ENCODE measurements at regions not wholly inside any gene's neighbourhood (a gene's known extent, or its start where the extent isn't known, plus 50 kb on each side); places are given as distances from the start of the nearest gene placed in this dataset.
"Not testable (repeated sequence)": the region's sequence is repeated elsewhere in the genome, so short reads cannot be mapped to it uniquely, and the experiment has no call there.

DNA sequence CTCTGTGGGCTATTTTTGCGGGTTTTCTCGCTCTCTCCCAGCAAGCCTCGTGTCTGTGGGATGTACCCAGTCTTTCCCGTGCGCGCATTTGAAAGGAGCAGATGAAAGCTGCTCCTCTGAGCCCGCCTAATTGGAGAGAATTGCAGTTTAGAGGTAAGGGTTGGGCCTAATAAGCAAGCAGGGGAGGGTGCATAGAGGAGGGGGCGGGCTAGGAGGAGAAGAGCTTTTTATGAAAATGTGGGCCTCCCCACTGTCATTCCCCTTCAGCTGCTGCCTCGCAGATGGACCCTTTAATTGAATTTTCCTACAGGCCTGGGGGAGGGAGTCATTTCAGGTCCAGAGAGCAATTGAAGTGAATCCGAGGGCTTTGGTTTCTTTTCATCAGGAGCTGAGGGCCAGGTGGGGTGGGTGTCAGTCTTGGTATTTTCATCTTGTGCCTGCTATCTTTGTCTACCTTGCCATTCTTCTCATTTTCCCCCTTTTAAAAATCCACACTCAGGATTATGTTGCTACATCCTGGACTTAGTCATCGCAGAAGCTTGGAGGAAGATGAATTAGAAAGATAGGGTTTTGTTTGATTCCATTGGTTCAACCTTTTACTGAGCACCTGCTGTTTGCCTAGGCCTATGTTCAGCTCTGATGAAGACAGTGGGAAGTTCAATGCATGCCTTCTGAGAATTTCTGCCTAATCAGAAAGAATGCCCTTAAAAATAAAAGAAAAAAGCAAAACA is 423.4 kb downstream of the CD83 start:
- intact Hi-C loops (cut with DNase I), result no loop called here
- DNase-seq, result no peak

DNA sequence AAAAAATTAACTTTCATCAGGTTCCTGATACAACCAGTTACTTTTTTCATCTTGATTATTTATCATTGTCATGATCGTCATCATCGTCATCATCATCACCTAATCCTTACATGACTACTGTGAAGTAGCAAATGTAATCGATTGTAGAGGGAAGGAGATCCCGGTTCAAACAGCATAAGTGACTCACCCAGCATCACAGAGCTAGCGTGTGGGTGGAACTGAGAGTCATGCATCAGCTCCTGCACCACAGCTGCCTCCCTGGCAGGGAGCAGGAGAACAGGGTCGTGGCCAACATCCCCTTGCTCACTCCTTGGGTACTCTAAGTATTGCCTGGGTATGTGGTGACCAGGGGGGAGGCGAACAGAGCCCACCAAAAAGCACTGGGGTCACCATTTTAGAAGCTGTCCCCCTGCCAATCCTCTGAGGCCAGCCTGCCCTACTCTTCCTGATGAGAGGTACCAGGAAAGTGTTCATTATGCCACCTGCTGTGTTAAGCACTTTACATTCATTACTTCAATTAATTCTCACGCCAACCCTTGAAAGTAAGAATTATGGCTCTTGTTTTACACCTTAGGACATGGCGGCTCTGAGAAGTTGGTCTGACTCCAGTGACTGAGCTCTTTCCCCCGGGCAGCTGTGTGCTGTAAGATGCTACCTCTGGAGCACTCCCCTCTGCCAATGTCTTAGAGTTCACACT is 425.2 kb downstream of the CD83 start:
- intact Hi-C loops (cut with DNase I), result no loop called here
- DNase-seq, result peak in 6 of 10 donors; percentile 15 to 90 (median 63)

DNA sequence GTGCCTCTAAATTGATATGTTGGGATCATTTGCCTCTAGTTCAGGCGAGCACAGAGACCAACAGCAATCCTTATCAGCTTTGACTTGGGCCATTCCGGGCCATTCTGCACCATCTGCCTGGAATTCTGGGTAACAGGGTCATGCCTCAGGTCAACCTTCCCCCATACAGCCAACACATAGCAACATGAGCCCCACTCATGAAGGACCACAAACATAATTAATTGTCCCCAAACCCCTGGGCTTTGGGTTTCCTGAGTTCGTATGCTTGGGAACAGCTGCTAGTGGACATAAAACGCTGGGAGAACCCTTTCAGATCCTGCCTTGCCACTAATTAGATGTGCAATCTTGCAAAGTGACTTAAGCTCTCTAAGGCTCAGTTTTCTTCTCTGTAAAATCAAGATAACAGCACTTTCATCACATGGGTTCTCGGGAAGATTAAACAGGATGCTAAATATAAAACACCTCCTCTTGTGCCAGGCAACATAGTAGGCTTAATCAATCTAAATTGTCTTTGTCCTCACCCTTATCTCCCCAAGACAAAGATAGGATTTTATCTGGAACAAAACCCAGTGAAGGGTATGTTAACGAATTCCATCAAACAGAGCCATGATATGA is 426.5 kb downstream of the CD83 start:
- intact Hi-C loops (cut with DNase I), result no loop called here
- DNase-seq, result no peak

DNA sequence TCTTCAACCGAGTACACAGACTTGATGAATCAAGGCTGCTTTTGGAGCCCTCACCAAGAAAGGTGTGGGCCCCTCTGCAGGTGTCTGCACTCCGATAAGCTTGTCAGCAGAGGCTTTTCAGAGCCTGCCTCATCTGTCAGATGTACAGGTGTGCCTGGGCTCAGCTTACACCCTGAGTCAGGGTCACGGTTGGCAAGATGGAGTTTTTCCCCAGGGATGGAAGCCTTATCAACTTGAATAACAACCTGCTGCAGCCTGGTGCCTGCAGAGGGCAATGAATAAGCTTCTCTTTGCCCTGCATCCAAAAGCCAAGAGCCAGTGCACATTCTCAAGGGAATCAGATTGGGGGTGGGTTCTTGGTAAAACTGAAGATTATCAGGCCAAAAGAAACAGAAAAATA is 427.1 kb downstream of the CD83 start:
- intact Hi-C loops (cut with DNase I), result no loop called here
- no peak for DNase-seq

DNA sequence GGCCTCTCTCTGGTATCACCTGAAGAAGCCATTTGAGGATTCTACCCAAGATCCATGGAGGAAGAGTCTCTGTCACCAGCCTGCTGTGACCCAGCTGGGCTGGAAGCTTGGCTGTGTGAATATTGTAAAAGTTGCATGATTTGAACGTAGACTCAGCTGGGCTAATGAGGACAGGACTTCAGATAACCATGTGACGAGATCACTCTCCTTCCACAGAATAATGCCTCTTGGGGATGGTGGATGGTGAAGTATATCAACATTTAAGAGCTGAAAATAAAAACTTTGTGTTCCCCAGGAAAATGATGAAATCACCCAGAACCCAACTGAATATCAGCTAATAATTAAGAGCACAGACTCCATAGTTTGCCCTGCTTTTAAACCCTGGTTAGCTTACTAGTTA is 427.9 kb downstream of the CD83 start:
- DNase-seq, result no peak
- intact Hi-C loops (cut with DNase I), result no loop called here

DNA sequence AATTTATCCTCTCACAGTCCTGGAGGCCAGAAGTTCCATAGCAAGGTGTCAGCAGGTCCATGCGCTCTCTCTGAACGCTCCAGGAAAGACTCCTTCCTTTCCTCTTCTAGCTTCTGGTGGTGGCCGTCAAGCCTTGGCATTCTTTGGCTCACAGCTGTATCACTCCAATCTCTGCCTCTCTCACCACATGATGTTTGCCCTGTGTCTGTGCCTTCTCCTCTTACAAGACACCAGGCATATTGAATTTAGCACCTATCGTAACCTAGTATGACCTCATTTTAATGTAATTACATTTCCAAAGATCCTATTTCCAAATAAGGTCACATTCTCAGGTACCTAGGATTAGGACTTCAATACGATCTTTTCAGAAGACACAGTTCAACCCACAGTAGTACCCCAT is 428.5 kb downstream of the CD83 start:
- intact Hi-C loops (cut with DNase I), result no loop called here
- no peak for DNase-seq

DNA sequence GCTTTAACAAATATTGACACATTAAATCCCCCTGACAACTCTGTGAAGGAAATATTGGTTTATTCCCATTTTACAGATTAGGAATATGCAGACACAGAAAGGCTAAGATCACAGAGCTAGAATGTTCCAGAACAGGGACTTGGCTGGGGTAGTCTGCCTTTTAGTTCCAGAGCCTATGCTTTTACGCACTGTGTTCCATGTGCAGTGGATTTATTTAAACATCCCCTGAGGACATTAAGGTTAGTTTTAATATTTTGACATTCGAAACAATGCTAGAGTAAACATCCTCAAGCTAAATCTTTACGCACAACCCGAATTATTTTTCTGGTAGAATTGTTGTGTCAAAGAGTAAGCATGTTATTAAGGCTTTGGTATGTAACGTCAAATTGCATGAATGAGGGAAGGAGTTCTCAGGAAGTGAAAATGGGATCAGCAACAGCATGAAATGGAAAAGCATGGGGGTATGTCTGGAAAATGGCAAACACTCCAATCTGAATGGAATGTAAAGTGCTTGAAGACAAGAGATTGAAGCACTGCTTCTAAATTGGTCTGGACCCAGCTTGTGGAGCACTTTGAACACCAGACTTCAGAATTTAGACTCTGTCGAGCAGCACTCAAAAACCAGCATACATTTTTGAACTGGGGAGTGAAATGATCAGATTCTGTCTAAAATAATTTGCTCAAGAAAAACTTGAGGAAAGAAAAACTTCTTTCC is 429.9 kb downstream of the CD83 start:
- intact Hi-C loops (cut with DNase I), result no loop called here
- DNase-seq, result no peak

DNA sequence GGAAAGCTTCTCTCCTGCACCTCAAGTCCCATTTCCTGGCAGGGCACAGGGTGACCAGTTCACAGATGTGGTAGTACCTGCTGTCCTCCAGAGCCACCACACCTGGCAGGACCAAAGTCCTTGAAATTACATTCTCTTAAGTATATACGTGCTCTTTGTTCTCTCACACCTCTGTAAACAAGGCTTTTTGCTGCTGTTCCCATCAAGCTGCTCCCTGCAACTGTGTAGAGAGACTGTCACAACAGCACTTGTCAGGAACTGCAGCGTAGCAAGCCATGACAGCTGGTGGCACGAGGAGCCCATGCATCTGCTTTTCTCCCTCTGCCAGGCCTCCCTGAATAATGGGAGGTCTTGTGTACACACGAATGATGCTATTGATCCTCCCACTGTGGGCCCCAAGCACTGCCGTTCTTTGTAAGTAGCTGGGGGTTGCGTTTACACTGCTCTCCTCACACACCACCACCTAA is 431.8 kb downstream of the CD83 start:
- peak in 6 of 10 donors; percentile 18 to 90 (median 27) for DNase-seq
- intact Hi-C loops (cut with DNase I), result no loop called here

DNA sequence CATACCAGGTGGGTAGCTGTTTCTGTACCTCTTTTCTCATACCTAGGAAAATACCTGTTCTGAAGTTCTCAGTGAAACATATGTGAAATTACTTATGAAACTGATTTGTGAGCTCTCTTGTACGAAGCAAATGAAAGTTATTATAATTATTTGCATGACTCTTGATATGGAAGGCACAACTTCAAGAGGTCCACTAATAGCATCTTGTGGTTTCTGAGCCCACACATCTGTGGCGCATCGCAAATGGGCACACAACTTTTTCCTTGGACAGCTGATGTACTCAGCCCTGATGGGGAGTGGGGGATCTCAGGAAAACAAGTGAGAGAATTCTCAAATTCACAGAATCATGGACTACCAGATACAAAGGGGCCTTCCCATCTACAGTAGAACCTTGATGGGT is 432.3 kb downstream of the CD83 start:
- DNase-seq, result no peak
- intact Hi-C loops (cut with DNase I), result no loop called here

DNA sequence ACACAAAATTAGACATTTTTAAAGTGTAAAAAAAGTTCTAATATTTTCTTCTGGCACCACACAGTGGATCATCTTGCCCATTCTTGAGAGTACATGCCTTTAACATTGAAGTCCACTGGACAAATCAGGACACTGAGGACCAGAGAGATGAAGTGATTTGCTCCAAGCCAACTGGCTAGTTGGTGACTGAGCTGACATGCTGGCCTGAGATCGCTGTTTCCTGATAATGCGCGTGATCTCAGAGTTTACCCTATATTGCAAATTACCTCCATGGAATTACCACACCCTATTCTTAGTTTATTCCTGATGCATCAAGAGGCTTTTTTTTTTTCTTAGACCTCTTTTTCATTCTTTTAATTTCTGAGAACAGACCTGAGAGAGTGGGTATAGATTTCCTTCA is 432.8 kb downstream of the CD83 start:
- intact Hi-C loops (cut with DNase I), result no loop called here
- DNase-seq, result no peak

DNA sequence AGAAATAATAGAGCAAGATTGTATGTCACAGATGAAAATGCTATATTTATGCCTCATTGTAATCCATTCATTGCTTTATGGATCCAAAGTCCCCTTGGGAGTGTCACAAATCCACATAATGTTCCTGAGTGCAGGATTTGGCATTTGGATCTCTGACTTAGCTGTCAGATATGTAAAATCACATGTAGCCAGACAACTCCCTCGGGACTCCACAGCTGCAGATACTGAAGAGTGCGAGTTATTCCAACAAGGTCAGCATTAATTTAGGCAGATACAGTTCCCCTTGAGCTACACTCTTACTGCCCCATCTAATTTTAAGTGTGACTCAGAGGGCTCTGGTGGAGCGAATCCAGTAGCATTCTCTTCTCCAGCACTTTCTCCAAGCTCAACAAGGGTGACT is 433.2 kb downstream of the CD83 start:
- intact Hi-C loops (cut with DNase I), result no loop called here
- no peak for DNase-seq

DNA sequence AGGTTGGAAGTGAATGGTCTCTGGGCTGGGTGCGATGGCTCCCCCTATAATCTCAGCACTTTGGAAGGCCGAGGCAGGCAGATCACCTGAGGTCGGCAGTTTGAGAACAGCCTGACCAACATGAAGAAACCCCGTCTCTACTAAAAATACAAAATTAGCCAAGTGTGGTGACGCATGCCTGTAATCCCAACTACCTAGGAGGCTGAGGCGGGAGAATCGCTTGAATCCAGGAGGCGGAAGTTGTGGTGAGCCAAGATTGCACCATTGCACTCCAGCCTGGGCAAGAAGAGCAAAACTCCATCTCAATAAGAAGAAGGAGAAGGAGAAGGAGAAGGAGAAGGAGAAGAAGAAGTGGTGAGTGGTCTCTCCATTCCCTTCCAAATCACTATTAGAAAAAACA is 434.0 kb downstream of the CD83 start:
- intact Hi-C loops (cut with DNase I), result not testable (repeated sequence)

DNA sequence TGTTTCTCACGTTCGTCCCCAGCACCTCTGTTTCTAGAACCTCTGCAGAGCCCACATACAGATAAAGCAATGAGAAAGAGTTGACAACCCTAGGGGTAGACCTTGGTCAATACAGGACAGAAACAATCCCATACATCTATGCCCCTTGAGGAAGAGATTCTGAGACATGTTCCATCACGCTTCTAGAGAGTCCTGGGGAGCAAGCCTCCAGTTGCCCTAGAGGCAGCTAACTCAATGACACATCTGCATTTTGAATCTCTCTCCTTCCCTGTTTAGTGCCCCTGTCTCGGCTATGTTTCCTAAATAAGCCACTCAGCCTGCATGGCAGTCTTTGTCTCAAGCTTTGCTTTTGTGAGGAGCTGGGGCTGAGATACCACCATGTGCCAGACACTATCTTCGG is 435.3 kb downstream of the CD83 start:
- no peak for DNase-seq
- intact Hi-C loops (cut with DNase I), result no loop called here

More for the DNA sequence above, 434.0 kb downstream of the CD83 start:
- DNase-seq, result peak in 1 of 10 donors; percentile 33

DNA sequence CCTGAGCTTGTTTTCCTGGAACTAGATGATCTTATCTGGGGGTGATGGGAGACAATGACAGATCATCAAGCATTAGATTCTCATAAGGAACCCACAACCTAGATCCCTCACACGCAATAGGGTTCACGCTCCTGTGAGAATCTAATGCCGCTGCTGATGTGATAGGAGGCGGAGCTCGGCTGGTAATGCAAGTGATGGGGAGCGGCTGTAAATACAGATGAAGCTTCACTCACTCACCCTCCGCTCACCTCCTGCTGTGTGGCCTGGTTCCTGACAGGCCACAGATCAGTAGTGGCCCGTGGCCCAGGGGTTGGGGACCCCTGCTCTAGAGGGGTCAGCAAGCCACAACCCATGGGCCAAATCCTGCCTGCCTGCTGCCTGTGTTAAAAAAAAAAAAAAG is 435.9 kb downstream of the CD83 start:
- intact Hi-C loops (cut with DNase I), result no loop called here
- no peak for DNase-seq

DNA sequence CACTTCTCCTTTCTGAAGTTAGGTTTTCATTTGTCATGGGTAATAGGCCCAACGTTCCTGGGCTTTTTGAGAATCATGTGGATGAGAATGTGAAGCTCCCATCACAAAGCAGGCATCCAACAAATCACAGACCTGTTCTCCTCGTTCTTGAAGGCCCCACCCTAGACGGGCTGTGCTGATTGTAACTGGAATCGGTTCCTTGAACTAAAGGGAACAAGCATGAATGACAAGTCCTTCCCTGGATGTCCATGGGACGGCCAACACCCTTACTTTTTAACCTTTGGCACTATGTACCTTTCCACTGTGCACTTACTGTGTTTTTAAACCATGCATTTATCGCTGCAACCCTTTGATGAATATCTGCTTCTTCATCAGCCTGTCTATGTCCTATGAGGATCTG is 438.2 kb downstream of the CD83 start:
- DNase-seq, result no peak
- intact Hi-C loops (cut with DNase I), result no loop called here

DNA sequence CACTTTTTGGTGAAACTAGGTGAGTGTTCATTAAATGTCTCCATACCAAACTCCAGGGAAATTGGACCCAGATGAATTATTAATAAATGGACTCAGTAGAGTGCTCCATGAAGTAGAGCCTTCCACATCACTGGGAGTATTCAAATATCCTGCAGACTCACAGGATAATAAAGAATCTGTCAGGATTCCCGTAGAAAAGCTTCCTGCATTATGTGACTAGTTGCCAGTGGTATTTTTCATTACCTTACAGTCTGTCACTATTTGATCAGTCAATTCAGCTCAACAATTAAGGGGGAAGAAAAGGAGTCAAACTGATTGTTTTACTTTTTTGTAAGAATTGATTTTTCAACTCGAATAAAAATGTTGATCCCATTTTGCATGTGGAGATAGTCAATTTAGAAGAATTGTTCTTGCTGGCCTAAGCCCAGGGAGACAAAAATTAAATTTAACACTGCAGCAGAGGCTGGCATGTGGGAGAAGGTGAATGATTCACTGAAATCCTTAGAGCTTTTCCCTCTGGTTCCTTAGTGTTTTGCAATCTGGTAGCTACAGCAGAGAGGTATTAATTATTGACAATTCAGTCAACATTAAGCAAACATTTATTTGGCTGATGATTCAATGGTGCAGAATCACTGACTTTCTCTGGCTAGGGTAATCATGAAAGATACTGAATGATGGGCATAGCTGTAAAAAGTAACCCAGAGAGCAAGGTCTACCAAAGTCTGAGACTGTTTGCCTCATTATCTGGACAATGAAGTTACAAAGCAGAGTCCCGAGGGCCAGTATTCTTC is 442.4 kb downstream of the CD83 start:
- intact Hi-C loops (cut with DNase I), result no loop called here
- DNase-seq, result no peak

DNA sequence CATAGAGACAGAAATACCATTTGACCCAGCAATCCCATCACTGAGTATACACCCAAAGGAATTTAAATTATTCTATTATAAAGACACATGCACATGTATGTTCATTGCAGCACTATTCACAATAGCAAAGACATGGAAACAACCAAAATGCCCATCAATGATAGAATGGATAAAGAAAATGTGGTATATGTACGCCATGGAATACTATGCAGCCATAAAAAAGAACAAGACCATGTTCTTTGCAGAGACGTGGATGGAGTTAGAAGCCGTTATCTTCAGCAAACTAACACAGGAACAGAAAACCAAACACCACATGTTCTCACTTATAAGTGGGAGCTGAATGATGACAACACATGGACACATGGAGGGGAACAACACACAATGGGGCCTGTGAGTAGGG is 444.0 kb downstream of the CD83 start:
- intact Hi-C loops (cut with DNase I); DNase-seq: not testable (repeated sequence)

DNA sequence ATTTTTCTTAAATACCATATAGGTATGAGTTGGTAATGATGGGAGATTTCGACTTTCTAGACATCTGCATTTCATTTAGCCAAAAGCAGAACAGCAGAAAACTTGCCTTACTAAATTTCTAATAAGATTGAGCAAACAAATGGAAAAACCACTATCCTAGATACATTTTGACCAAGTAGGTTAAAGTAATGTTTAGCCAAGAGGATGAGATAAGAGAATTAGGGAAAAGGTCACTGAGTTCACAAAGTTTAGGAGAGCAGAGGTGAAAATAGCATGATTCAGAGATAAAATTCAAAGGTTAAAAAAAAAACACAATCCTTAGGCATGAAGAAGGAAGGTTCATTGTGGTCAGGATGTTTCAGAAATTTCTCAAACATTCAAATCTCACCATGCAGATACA is 450.3 kb downstream of the CD83 start:
- no peak for DNase-seq

DNA sequence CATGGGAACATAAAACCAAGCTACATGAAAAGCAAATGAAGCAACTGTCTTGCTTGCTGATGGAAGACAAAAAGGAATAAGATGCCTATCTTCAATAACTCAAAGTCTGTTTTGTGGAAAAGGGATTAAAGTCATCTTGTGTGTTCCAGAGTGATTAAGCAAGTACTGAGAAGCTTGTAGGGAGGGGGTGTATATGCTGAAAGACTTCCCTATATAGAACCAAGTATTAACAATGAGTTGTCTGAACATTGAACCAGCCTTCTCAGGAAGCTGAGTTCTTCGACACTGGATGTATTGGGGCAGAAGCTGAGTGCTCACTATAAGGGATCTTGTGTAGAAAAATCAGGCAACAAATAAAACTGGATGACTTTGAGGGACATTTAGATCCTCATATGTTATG is 451.8 kb downstream of the CD83 start:
- DNase-seq, result no peak
- intact Hi-C loops (cut with DNase I), result no loop called here

More for the DNA sequence above, 450.3 kb downstream of the CD83 start:
- intact Hi-C loops (cut with DNase I), result no loop called here

DNA sequence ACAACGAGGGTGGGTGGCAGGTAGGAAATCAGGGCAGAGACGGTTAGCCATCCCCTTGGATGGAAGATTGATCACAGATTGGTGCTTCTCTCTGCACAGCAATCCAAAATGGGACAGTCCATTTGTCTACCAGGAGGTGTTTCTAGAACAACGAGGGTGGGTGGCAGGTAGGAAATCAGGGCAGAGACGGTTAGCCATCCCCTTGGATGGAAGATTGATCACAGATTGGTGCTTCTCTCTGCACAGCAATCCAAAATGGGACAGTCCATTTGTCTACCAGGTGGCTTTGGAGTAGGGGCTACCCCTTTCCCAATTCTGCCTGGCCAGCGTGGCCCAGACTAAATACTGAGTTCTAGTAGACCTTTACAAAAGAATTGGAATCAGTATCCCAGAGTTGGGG is 452.3 kb downstream of the CD83 start:
- intact Hi-C loops (cut with DNase I); DNase-seq: not testable (repeated sequence)

Measured in posterior cingulate gyrus (tissue), 11 donors.